Dermis blood vessel endothelial cell (primary cell): ENCODE measurements at regions not wholly inside any gene's neighbourhood (a gene's known extent, or its start where the extent isn't known, plus 50 kb on each side); places are given as distances from the start of the nearest gene placed in this dataset.
"Not testable (repeated sequence)": the region's sequence is repeated elsewhere in the genome, so short reads cannot be mapped to it uniquely, and the experiment has no call there.

Experiments
- DNase-seq: peaks from one replicate; pipeline ENCODE4 v3.0.0; 2010

GRCh38 chr13:59266478-59267063, 897.2 kb downstream of the DIAPH3 start:
- DNase-seq, result peak; percentile 26

GRCh38 chr13:59269476-59269875, 894.3 kb downstream of the DIAPH3 start:
- DNase-seq, result no peak

- DNase-seq, result no peak
Observed at GRCh38 chr13:59270327-59270726, 893.4 kb downstream of the DIAPH3 start.

- no peak for DNase-seq
Observed at GRCh38 chr13:59274958-59275727, 888.6 kb downstream of the DIAPH3 start.

GRCh38 chr13:59276436-59276835, 887.3 kb downstream of the DIAPH3 start:
- DNase-seq, result no peak

GRCh38 chr13:59277106-59277505, 886.6 kb downstream of the DIAPH3 start:
- no peak for DNase-seq

- no peak for DNase-seq
Observed at GRCh38 chr13:59279028-59279427, 884.7 kb downstream of the DIAPH3 start.

GRCh38 chr13:59279576-59279975, 884.2 kb downstream of the DIAPH3 start:
- DNase-seq, result no peak

- no peak for DNase-seq
Observed at GRCh38 chr13:59280297-59280696, 883.4 kb downstream of the DIAPH3 start.

GRCh38 chr13:59281453-59281852, 882.3 kb downstream of the DIAPH3 start:
- DNase-seq, result no peak

- not testable (repeated sequence) for DNase-seq
Observed at GRCh38 chr13:59292240-59292639, 871.5 kb downstream of the DIAPH3 start.

- DNase-seq, result no peak
Observed at GRCh38 chr13:59299584-59299983, 864.1 kb downstream of the DIAPH3 start.

- DNase-seq, result no peak
Observed at GRCh38 chr13:59300355-59301173, 863.2 kb downstream of the DIAPH3 start.

GRCh38 chr13:59301174-59301567, 862.6 kb downstream of the DIAPH3 start:
- DNase-seq, result no peak

GRCh38 chr13:59303433-59303832, 860.3 kb downstream of the DIAPH3 start:
- no peak for DNase-seq

GRCh38 chr13:59304596-59304995, 859.1 kb downstream of the DIAPH3 start:
- DNase-seq, result no peak

- DNase-seq, result no peak
Observed at GRCh38 chr13:59305896-59306295, 857.8 kb downstream of the DIAPH3 start.

- DNase-seq, result no peak
Observed at GRCh38 chr13:59312776-59313175, 851.0 kb downstream of the DIAPH3 start.

- peak; percentile 78 for DNase-seq
Observed at GRCh38 chr13:59318320-59318930, 845.3 kb downstream of the DIAPH3 start.

- DNase-seq, result peak; percentile 28
Observed at GRCh38 chr13:59319276-59319675, 844.5 kb downstream of the DIAPH3 start.

- no peak for DNase-seq
Observed at GRCh38 chr13:59320021-59320420, 843.7 kb downstream of the DIAPH3 start.

- DNase-seq, result not testable (repeated sequence)
Observed at GRCh38 chr13:59324401-59324800, 839.3 kb downstream of the DIAPH3 start.

GRCh38 chr13:59326717-59327116, 837.0 kb downstream of the DIAPH3 start:
- DNase-seq, result no peak
